ENCODE measurements at regions not wholly inside any gene's neighbourhood (a gene's known extent, or its start where the extent isn't known, plus 50 kb on each side); places are given as distances from the start of the nearest gene placed in this dataset.

- no peak overlapping the region for H3K4me3 ChIP-seq (ENCODE audit: low read length)
- no peaks in the 10 kb centered on the region for H4K20me1 ChIP-seq (ENCODE audit: control insufficient read depth, insufficient read depth, low read depth, low read length)
- no peak overlapping the region for H3K4me2 ChIP-seq (ENCODE audit: low read length)
- H3K79me2 ChIP-seq (ENCODE audit: control insufficient read depth, low read length), result no peaks in the 10 kb centered on the region
- no peaks in the 10 kb centered on the region for H3K36me3 ChIP-seq (ENCODE audit: control insufficient read depth, low read length)
- H3K9me2 ChIP-seq (replicated peaks; ENCODE audit: control insufficient read depth, low read length), result no peaks in the 10 kb centered on the region
- H3K27me3 ChIP-seq (ENCODE audit: control insufficient read depth, low read length), result no peaks in the 10 kb centered on the region
- no peaks in the 10 kb centered on the region for H3F3A ChIP-seq (ENCODE audit: control insufficient read depth, insufficient read depth)
- no peak overlapping the region for H3K27ac ChIP-seq (ENCODE audit: low read depth, low read length)
- no peaks in the 10 kb centered on the region for H3K4me1 ChIP-seq (ENCODE audit: control insufficient read depth, low read length)
- TF ChIP-seq EZH2phosphoT487 (IDR thresholded peaks at IDR 0.05; ENCODE audit: borderline replicate concordance, low read length), result no peak
- TF ChIP-seq CTCF (IDR thresholded peaks at IDR 0.05; ENCODE audit: low read depth, low read length, poor library complexity, severe bottlenecking), result no peak
- H3K9me3 ChIP-seq (ENCODE audit: control insufficient read depth, insufficient read depth, low read length), result no peaks in the 10 kb centered on the region
These were observed 56.1 kb downstream of the TNP1 start for GRCh38 chr2:216803791-216804190.

GRCh38 chr2:216802516-216803215, 57.2 kb downstream of the TNP1 start:
- no peaks in the 10 kb centered on the region for H3K9me2 ChIP-seq (replicated peaks; ENCODE audit: control insufficient read depth, low read length)
- no peaks in the 10 kb centered on the region for H3F3A ChIP-seq (ENCODE audit: control insufficient read depth, insufficient read depth)
- no peaks in the 10 kb centered on the region for H4K20me1 ChIP-seq (ENCODE audit: control insufficient read depth, insufficient read depth, low read depth, low read length)
- H3K27ac ChIP-seq (ENCODE audit: low read depth, low read length), result no peak overlapping the region
- no peak overlapping the region for H3K4me2 ChIP-seq (ENCODE audit: low read length)
- no peaks in the 10 kb centered on the region for H3K79me2 ChIP-seq (ENCODE audit: control insufficient read depth, low read length)
- H3K36me3 ChIP-seq (ENCODE audit: control insufficient read depth, low read length), result no peaks in the 10 kb centered on the region
- no peaks in the 10 kb centered on the region for H3K9me3 ChIP-seq (ENCODE audit: control insufficient read depth, insufficient read depth, low read length)
- no peaks in the 10 kb centered on the region for H3K27me3 ChIP-seq (ENCODE audit: control insufficient read depth, low read length)
- no peak for TF ChIP-seq EZH2phosphoT487 (IDR thresholded peaks at IDR 0.05; ENCODE audit: borderline replicate concordance, low read length)
- no peak overlapping the region for H3K4me3 ChIP-seq (ENCODE audit: low read length)
- no peaks in the 10 kb centered on the region for H3K4me1 ChIP-seq (ENCODE audit: control insufficient read depth, low read length)

GRCh38 chr2:216800836-216801235, 59.0 kb downstream of the TNP1 start:
- no peaks in the 10 kb centered on the region for H3F3A ChIP-seq (ENCODE audit: control insufficient read depth, insufficient read depth)
- no peak overlapping the region for H3K4me3 ChIP-seq (ENCODE audit: low read length)
- TF ChIP-seq EZH2phosphoT487 (IDR thresholded peaks at IDR 0.05; ENCODE audit: borderline replicate concordance, low read length) (no peak), CTCF (IDR thresholded peaks at IDR 0.05; ENCODE audit: low read depth, low read length, poor library complexity, severe bottlenecking) (no peak)
- H3K27ac ChIP-seq (ENCODE audit: low read depth, low read length), result no peak overlapping the region
- H3K27me3 ChIP-seq (ENCODE audit: control insufficient read depth, low read length), result no peaks in the 10 kb centered on the region
- H3K9me2 ChIP-seq (replicated peaks; ENCODE audit: control insufficient read depth, low read length), result no peaks in the 10 kb centered on the region
- no peaks in the 10 kb centered on the region for H3K36me3 ChIP-seq (ENCODE audit: control insufficient read depth, low read length)
- no peaks in the 10 kb centered on the region for H4K20me1 ChIP-seq (ENCODE audit: control insufficient read depth, insufficient read depth, low read depth, low read length)
- no peaks in the 10 kb centered on the region for H3K79me2 ChIP-seq (ENCODE audit: control insufficient read depth, low read length)
- H3K4me1 ChIP-seq (ENCODE audit: control insufficient read depth, low read length), result no peaks in the 10 kb centered on the region
- H3K9me3 ChIP-seq (ENCODE audit: control insufficient read depth, insufficient read depth, low read length), result no peaks in the 10 kb centered on the region
- H3K4me2 ChIP-seq (ENCODE audit: low read length), result no peak overlapping the region

- H3K79me2 ChIP-seq (ENCODE audit: control insufficient read depth, low read length), result no peaks in the 10 kb centered on the region
- no peak overlapping the region for H3K27ac ChIP-seq (ENCODE audit: low read depth, low read length)
- H3K27me3 ChIP-seq (ENCODE audit: control insufficient read depth, low read length), result no peaks in the 10 kb centered on the region
- no peak overlapping the region for H3K4me3 ChIP-seq (ENCODE audit: low read length)
- H4K20me1 ChIP-seq (ENCODE audit: control insufficient read depth, insufficient read depth, low read depth, low read length), result no peaks in the 10 kb centered on the region
- TF ChIP-seq EZH2phosphoT487 (IDR thresholded peaks at IDR 0.05; ENCODE audit: borderline replicate concordance, low read length), result no peak
- no peak for TF ChIP-seq CTCF (IDR thresholded peaks at IDR 0.05; ENCODE audit: low read depth, low read length, poor library complexity, severe bottlenecking)
- no peak overlapping the region for H3K4me2 ChIP-seq (ENCODE audit: low read length)
- no peaks in the 10 kb centered on the region for H3K36me3 ChIP-seq (ENCODE audit: control insufficient read depth, low read length)
- H3K9me2 ChIP-seq (replicated peaks; ENCODE audit: control insufficient read depth, low read length), result no peaks in the 10 kb centered on the region
- no peaks in the 10 kb centered on the region for H3K4me1 ChIP-seq (ENCODE audit: control insufficient read depth, low read length)
- H3F3A ChIP-seq (ENCODE audit: control insufficient read depth, insufficient read depth), result no peaks in the 10 kb centered on the region
- H3K9me3 ChIP-seq (ENCODE audit: control insufficient read depth, insufficient read depth, low read length), result no peaks in the 10 kb centered on the region
These were observed 59.9 kb downstream of the TNP1 start for GRCh38 chr2:216799873-216800431.
